Colon (tissue), 2 donors: ENCODE measurements at regions not wholly inside any gene's neighbourhood (a gene's known extent, or its start where the extent isn't known, plus 50 kb on each side); places are given as distances from the start of the nearest gene placed in this dataset.

Experiments
- FAIRE-seq: peaks from 2 replicates; lab custom pipeline; 2012; peaks lifted over from hg19 to GRCh38; lab: Jason Lieb, UNC
- donor health status: control.
- donor health status: control.

- no peak for FAIRE-seq
Observed at GRCh38 chr6:40796260-40797221, 209.4 kb upstream of the LRFN2 start.

GRCh38 chr6:40794586-40794985 is 207.4 kb upstream of the LRFN2 start:
- no peak for FAIRE-seq

- FAIRE-seq: no peak
Observed at GRCh38 chr6:40792183-40792582, 205.0 kb upstream of the LRFN2 start.

GRCh38 chr6:40791004-40791403 is 203.8 kb upstream of the LRFN2 start:
- no peak for FAIRE-seq

GRCh38 chr6:40788661-40789655 is 201.8 kb upstream of the LRFN2 start:
- no peak for FAIRE-seq

GRCh38 chr6:40782355-40782754 is 195.2 kb upstream of the LRFN2 start:
- no peak for FAIRE-seq

- FAIRE-seq: no peak
Observed at GRCh38 chr6:40780637-40781036, 193.5 kb upstream of the LRFN2 start.

GRCh38 chr6:40779409-40779808 is 192.2 kb upstream of the LRFN2 start:
- FAIRE-seq: no peak

- FAIRE-seq: no peak
Observed at GRCh38 chr6:40778918-40779317, 191.8 kb upstream of the LRFN2 start.

- FAIRE-seq: no peak
Observed at GRCh38 chr6:40778196-40778595, 191.0 kb upstream of the LRFN2 start.

- FAIRE-seq: no peak
Observed at GRCh38 chr6:40774932-40775331, 187.8 kb upstream of the LRFN2 start.

- FAIRE-seq: no peak
Observed at GRCh38 chr6:40770794-40771193, 183.6 kb upstream of the LRFN2 start.

- FAIRE-seq: no peak
Observed at GRCh38 chr6:40764726-40765125, 177.6 kb upstream of the LRFN2 start.

GRCh38 chr6:40762981-40763380 is 175.8 kb upstream of the LRFN2 start:
- no peak for FAIRE-seq

GRCh38 chr6:40760887-40761286 is 173.7 kb upstream of the LRFN2 start:
- FAIRE-seq: no peak

GRCh38 chr6:40759838-40760237 is 172.7 kb upstream of the LRFN2 start:
- FAIRE-seq: no peak

GRCh38 chr6:40759264-40759663 is 172.1 kb upstream of the LRFN2 start:
- no peak for FAIRE-seq

- FAIRE-seq: no peak
Observed at GRCh38 chr6:40755749-40756452, 168.7 kb upstream of the LRFN2 start.

GRCh38 chr6:40755046-40755681 is 168.0 kb upstream of the LRFN2 start:
- no peak for FAIRE-seq

GRCh38 chr6:40754461-40755045 is 167.4 kb upstream of the LRFN2 start:
- FAIRE-seq: no peak
